HG03432 (cell line): ENCODE measurements at regions not wholly inside any gene's neighbourhood (a gene's known extent, or its start where the extent isn't known, plus 50 kb on each side); places are given as distances from the start of the nearest gene placed in this dataset.

ENCODE experiments used
- ATAC-seq: cut with Tn5 transposase; IDR thresholded peaks from one replicate; pipeline ENCODE4 v1.9.1; 2021; ENCODE audit warnings: mild to moderate bottlenecking, moderate library complexity; ENCODE audit not compliant: unreplicated experiment

DNA sequence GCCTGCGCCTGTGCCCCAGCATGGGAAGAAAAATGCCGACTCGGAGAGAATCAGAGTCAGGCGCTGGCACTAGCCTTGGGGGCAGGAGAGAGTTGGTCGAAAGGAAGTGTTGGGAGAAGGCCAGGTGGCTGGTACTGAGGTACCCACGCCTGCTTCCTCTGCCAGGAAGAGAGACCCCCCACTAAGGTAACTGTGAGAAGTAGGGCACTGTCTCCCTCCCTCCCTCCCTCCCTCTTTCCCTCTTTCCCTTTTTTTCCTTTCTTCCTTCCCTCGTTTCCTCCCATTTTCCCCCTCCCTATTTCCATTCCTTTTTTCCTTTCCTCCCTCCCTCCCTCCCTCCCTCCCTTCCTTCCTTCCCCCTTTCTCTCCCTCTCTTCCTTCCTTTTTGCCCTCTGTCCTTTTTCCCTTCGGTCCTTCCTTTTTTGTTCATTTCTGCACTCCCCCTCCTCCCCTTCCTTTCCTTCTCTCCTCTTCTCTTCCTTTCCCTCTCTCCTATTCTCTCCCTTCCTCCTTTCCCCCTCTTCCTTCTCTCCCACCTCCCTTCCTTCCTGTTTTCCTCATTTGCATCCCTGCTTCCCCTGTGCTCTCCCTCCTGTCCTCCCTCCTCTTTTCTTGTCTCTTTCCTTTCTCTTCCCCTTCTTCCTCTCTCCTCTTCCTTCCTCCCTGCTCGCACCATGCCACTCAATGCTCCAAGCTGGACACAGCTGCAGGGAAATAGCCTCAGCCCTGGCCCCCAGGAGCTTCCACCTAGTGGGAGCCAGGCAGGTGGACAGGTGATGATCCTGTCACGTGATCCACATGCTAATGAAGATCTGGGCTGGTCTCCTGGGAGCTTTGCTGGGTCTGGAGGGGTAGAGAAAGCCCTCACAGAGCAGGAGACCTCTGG, 148.0 kb downstream of the DHX35 start:
- no peak for ATAC-seq

GRCh38 chr20:39108746-39109145, 146.6 kb downstream of the DHX35 start:
- ATAC-seq, result no peak

- ATAC-seq, result no peak
These were observed 145.6 kb downstream of the DHX35 start for GRCh38 chr20:39107741-39108140.

GRCh38 chr20:39106791-39107190, 144.6 kb downstream of the DHX35 start:
- ATAC-seq, result no peak

- no peak for ATAC-seq
These were observed 143.4 kb downstream of the DHX35 start for GRCh38 chr20:39105551-39105950.

GRCh38 chr20:39103732-39104131, 141.6 kb downstream of the DHX35 start:
- ATAC-seq, result no peak

GRCh38 chr20:39103305-39103704, 141.2 kb downstream of the DHX35 start:
- no peak for ATAC-seq

- no peak for ATAC-seq
These were observed 139.8 kb downstream of the DHX35 start for GRCh38 chr20:39101895-39102294.

DNA sequence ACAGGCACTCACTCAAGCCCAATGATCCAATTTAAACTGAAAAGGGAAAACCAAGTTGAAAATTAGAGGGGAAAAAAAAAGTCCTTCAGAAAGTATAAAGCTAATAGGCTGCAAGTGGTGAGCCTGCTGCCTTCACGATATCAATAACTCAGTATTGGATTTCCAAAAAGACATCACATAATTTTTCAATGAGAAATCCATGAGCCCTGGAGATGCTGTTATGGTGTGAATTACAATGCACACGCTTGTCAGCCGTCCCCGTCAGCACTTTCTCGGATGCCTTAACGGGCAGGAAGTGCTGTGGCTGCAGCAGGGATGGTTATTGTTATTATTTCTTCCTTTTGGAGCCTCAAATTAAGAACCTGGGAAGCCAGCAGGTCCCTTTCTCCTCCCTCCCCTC, 138.5 kb downstream of the DHX35 start:
- no peak for ATAC-seq

DNA sequence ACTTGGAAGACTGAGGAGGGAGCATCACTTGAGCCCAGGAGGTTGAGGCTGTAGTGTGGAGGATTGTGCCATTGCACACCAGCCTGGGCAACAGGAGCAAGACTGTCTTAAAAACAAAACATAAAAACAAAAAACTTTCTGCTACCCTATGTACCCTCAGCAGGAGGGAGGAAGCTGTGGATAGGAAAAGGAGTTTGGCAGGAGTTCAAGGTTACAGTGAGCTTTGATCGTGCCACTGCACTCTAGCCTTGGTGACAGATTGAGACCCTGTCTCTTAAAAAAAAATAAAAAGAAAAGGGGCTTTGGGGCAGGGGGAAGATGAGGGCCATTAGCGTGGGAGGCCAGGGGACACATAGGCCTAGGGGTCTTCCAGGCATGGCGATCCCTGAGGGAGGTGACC, 135.7 kb downstream of the DHX35 start:
- ATAC-seq, result no peak

DNA sequence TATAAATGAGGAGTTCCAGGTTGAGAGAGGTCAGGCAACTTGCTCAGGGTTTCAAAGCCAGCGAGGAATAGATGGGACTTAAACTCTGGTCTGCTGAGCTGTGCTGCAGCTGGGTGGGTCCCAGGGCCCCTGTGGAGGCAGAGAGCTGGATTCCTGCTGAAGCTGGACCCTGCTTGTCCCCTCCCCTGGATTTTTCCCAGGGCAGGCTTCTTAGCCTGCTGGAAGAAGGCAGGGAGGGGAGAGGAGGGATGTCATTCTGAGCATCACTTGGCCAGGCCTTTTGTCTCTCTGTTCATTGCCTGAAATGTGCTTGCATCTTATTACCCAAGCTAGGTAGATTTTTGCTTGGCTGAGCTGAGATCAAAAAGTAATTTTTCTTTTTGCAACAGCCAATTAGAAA, 133.7 kb downstream of the DHX35 start:
- no peak for ATAC-seq

DNA sequence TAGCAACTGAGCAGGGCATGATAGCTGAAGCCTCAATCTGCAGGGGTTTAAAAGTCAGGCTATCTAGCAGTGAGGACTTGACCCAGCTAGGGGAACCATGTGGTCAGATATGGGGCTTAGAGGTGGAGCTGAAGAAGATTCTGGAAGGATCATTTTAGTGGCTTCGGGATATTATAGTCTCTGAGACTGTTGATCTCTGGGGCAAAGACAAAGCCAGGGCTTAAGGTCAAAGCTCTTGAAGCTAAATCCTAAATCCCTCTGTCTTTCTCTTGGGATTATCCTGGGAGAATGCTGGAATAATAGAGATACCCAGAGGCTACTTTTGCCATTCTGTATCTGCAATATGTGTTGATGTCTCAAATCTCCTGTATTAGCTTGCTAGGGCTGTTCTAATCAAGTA, 132.2 kb downstream of the DHX35 start:
- no peak for ATAC-seq

DNA sequence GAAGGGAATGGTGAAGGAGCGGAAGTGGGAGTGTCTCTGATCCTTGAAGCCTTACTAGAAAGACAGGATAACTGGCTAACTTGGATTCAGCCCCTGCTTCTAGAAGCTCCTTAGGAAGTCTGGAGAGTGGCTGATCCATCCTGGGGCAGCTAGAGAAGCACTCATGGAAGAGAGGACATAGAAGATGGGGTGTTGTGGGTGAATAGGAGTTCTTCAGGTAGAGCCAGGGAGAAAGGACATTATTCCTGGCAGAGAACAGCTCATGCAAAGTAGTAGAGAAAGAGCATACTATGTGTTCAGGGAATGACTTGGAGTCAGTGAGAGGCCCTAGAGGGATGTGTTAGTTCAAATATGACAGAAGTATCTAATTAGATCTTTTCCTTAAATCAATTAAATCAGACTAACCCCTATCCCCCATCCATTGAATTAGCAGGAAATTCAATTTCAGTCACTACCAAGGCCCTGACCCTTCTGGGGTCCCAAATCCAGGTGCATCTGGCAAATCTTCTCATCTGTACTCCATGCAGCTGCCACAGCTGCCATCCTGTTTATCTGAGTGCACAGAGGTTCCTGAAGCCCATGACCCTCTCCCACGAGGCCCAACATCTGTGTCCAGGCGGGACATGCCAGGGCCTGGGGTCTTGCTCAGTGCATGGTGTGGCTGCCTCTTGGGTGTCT, 130.7 kb downstream of the DHX35 start:
- no peak for ATAC-seq

DNA sequence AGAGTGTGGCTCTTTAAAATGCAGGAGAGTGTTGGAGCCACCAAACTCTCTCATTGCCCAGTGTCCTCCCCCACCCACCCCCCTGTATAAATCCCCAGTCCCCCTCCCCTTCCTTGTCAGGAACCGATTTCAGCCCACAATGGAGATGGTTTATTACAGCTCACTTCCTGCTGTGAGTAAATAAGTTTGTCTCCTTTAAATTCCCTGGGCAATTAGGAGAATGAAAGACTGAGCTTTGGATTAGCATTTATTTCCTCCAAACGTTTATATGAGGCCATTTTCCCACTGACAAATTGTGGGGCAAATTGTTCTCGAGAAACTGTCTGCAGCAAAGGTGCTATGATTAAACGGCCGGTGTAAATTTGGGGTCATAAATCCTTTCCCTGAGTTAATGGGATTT, 128.8 kb downstream of the DHX35 start:
- ATAC-seq, result no peak

DNA sequence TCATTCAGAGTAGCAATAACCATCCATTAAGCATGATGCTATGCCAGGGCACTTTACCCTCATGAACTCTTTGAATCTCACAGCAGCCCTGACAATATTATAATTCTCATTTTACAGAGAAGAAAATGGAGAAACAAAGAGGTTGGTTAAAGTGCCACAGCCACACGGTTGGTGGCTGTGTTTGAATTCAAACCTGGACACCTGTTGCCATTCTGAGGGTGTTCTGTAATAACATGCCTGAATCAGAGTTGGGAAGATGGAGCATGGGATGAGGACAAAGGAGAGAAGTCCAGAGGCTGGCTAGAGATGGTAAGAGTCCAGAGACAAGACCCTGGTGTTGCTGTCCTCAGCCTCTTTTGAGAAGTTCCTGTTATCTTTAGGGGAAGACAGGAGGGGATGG, 127.7 kb downstream of the DHX35 start:
- no peak for ATAC-seq
